ENCODE measurements at regions not wholly inside any gene's neighbourhood (a gene's known extent, or its start where the extent isn't known, plus 50 kb on each side); places are given as distances from the start of the nearest gene placed in this dataset.

DNA sequence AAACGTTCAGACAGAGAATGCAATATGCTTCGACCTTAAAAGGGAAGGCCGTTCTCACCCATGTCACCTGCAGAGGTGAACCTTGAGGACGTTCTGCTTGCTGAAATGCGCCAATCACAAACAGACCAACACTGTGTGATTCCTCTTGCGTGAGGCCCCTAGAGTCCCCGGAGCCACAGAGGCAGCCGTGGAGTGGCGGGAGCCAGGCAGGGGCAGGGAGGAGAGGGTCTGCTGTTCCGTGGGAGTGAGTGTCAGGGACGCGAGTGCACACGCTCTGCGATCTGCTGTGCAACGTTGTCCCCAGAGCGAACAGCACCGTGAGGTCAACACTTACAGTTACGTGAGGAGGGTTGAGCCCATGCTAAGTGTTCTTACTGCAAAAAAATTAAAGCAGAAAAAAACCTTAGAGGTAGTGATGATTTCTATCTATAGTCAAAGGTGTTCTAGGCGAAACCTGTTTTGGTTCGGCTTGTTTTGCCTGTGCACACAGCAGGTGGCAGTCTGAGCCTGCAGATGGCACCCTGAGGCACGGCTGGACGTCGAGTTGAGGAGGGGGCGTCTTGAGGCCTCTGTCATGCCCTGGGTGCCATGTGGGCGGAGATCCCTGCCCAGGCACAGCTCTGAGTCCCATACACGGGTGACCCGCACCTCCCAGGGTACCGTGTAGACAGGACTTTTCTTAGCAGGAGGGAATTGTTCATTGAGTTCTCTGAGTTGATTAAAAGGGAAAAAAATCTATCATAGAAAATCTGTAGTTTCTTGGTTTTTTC is 71.7 kb upstream of the FRMD1 start:
- no peak for TF ChIP-seq POLR2A (IDR thresholded peaks at IDR 0.05)
- TF ChIP-seq CTCF (IDR thresholded peaks at IDR 0.05): peak; percentile 56 to 79 (median 70)

All from right lobe of liver (tissue), 4 donors.